ENCODE measurements at regions not wholly inside any gene's neighbourhood (a gene's known extent, or its start where the extent isn't known, plus 50 kb on each side); places are given as distances from the start of the nearest gene placed in this dataset.

DNA sequence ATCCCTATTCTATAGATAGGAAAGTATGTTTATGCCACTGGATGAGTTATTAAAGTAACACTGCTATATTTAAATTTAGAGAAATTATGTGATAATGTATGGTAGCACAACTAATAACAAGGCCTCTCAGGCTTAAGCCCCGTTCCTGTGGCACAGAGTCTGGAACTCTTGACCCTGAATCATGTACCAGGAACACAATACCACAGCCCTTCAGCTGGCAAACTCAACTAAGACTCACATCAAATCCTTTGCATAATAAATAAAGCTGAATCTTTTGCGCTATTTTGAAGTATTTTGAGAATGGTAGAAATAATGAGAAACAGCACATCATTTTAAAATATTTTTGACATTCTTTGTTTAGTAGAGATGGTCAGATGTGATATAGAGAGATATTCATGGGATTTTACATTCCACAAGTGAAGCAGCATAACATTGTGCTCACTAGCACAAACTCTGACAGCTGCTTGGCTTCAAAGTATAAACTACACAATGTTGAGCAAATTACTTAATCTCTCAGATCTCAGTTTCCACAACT lies 478.4 kb upstream of the FAM241A start:
- TF ChIP-seq, protein P1, sequence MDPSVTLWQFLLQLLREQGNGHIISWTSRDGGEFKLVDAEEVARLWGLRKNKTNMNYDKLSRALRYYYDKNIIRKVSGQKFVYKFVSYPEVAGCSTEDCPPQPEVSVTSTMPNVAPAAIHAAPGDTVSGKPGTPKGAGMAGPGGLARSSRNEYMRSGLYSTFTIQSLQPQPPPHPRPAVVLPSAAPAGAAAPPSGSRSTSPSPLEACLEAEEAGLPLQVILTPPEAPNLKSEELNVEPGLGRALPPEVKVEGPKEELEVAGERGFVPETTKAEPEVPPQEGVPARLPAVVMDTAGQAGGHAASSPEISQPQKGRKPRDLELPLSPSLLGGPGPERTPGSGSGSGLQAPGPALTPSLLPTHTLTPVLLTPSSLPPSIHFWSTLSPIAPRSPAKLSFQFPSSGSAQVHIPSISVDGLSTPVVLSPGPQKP (IDR thresholded peaks at IDR 0.05; ENCODE audit: low read depth, low read length), result no peak
- TF ChIP-seq CHD4 (IDR thresholded peaks at IDR 0.05; ENCODE audit: borderline replicate concordance) (no peak), POLR2A (IDR thresholded peaks at IDR 0.05; ENCODE audit: low read length) (no peak), MAFK (IDR thresholded peaks at IDR 0.05; ENCODE audit: partially characterized antibody) (no peak), CTCF (IDR thresholded peaks at IDR 0.05) (no peak), TP53 (CRISPR knock-in tag; IDR thresholded peaks at IDR 0.05) (no peak), RCOR1 (IDR thresholded peaks at IDR 0.05; ENCODE audit: low read depth, low read length) (no peak), CHD2 (IDR thresholded peaks at IDR 0.05; ENCODE audit: low read length, partially characterized antibody) (no peak), JUNB (IDR thresholded peaks at IDR 0.05) (no peak), BHLHE40 (IDR thresholded peaks at IDR 0.05; ENCODE audit: low read depth, low read length) (no peak), RFX5 (IDR thresholded peaks at IDR 0.05) (no peak), CEBPB (IDR thresholded peaks at IDR 0.05) (no peak), EP300 (IDR thresholded peaks at IDR 0.05) (no peak), POLR2AphosphoS2 (conservative IDR thresholded peaks at IDR 0.05; ENCODE audit: low read length) (no peak)
